HL-60 (cell line): ENCODE measurements at regions not wholly inside any gene's neighbourhood (a gene's known extent, or its start where the extent isn't known, plus 50 kb on each side); places are given as distances from the start of the nearest gene placed in this dataset.

ENCODE experiments used
- DNase-seq, 2 experiments: peaks; one replicate each; pipeline ENCODE4 v3.0.0-alpha.2; 2010 to 2020; ENCODE audit warnings: low read depth in 1 of 2, low spot score in 1 of 2
- H3K27ac ChIP-seq: fragments of 250-450 bp; sonication (Bioruptor Pico); replicated peaks from 2 replicates; pipeline ENCODE4 v1.5.1; 2020; ENCODE audit warnings: mild to moderate bottlenecking, moderate library complexity
- H3K27me3 ChIP-seq: fragments of 250-450 bp; sonication (Bioruptor Pico); 2 replicates; pipeline ENCODE4 v1.5.1; 2021; ENCODE audit warnings: mild to moderate bottlenecking, moderate library complexity; ENCODE audit not compliant: insufficient read depth, poor library complexity, severe bottlenecking
- H3K4me3 ChIP-seq: replicated peaks from 2 replicates; pipeline ENCODE4 v1.5.1; 2011; ENCODE audit warnings: mild to moderate bottlenecking, control low read depth, low read length; ENCODE audit not compliant: insufficient read depth
- GABPA ChIP-seq: IDR thresholded peaks from 2 replicates; pipeline ENCODE4 v1.6.1; 2012; ENCODE audit warnings: low read depth
- POLR2AphosphoS5 ChIP-seq: IDR thresholded peaks from 2 replicates; pipeline ENCODE4 v1.6.1; 2012; ENCODE audit warnings: low read depth
- REST ChIP-seq: IDR thresholded peaks from 2 replicates; pipeline ENCODE4 v1.6.1; 2012; ENCODE audit warnings: low read depth; ENCODE audit not compliant: insufficient replicate concordance
- SPI1 ChIP-seq: IDR thresholded peaks from 2 replicates; pipeline ENCODE4 v1.6.1; 2012; ENCODE audit warnings: low read depth, mild to moderate bottlenecking, borderline replicate concordance
- TF ChIP-seq, protein P1 (sequence below): IDR thresholded peaks from one replicate; pipeline ENCODE4 v1.5.1; 2011; ENCODE audit warnings: low read length, control low read depth, inconsistent platforms; ENCODE audit not compliant: insufficient read depth

GRCh38 chr4:103902730-103903129, 182.9 kb upstream of the TACR3 start:
- TF ChIP-seq POLR2AphosphoS5 = no peak
- TF ChIP-seq SPI1 = no peak
- no peak for TF ChIP-seq REST
- TF ChIP-seq, protein P1, sequence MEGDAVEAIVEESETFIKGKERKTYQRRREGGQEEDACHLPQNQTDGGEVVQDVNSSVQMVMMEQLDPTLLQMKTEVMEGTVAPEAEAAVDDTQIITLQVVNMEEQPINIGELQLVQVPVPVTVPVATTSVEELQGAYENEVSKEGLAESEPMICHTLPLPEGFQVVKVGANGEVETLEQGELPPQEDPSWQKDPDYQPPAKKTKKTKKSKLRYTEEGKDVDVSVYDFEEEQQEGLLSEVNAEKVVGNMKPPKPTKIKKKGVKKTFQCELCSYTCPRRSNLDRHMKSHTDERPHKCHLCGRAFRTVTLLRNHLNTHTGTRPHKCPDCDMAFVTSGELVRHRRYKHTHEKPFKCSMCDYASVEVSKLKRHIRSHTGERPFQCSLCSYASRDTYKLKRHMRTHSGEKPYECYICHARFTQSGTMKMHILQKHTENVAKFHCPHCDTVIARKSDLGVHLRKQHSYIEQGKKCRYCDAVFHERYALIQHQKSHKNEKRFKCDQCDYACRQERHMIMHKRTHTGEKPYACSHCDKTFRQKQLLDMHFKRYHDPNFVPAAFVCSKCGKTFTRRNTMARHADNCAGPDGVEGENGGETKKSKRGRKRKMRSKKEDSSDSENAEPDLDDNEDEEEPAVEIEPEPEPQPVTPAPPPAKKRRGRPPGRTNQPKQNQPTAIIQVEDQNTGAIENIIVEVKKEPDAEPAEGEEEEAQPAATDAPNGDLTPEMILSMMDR = no peak
- no peak for TF ChIP-seq GABPA
- H3K27ac ChIP-seq = no peak overlapping the region
- no peak for DNase-seq
- no peaks in the 10 kb centered on the region for H3K27me3 ChIP-seq
- H3K4me3 ChIP-seq = no peak overlapping the region

DNA sequence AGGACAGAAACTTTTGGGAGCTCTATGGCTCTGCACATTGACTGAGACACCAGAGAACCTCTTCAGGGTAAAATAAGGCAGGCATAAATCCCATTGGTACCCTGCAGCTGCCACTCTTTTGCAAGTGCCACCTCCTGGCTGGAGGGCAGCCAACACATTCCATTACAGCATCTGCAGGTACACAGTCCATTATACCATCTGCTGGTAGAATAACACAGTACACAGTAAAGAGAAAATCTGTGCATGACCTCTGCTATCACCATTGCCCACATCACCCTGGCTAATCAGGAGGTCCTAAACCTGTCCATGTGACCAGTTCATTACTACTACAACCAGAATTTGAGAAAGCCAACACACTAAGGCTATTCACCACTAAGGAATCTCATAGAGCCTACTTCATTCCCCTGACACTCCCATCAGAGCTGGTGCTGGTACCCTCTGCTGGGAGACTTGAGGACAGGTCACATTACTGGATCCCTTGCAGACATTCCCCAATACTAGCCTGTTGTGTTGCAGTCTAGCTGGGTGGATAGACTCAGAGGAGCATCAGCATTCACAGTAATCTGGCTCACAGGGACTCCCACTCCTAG, 176.2 kb upstream of the TACR3 start:
- Histone ChIP-seq H3K27me3 (no peaks in the 10 kb centered on the region), H3K4me3 (no peak overlapping the region), H3K27ac (no peak overlapping the region)
- no peak for DNase-seq
- no peak for TF ChIP-seq SPI1
- TF ChIP-seq GABPA = no peak
- TF ChIP-seq POLR2AphosphoS5 = no peak
- TF ChIP-seq, protein P1 = no peak
- no peak for TF ChIP-seq REST

GRCh38 chr4:103892586-103892985, 172.8 kb upstream of the TACR3 start:
- Histone ChIP-seq H3K27ac (no peak overlapping the region), H3K4me3 (no peak overlapping the region), H3K27me3 (no peaks in the 10 kb centered on the region)
- TF ChIP-seq REST (no peak), GABPA (no peak)
- DNase-seq = no peak

- H3K27ac ChIP-seq = no peak overlapping the region
- H3K4me3 ChIP-seq = no peak overlapping the region
- no peaks in the 10 kb centered on the region for H3K27me3 ChIP-seq
- TF ChIP-seq, protein P1 = no peak
- no peak for TF ChIP-seq REST
- no peak for TF ChIP-seq SPI1
- no peak for TF ChIP-seq POLR2AphosphoS5
- no peak for TF ChIP-seq GABPA
- no peak for DNase-seq
These were observed 167.4 kb upstream of the TACR3 start for GRCh38 chr4:103887191-103887590.
